Astrocyte (in vitro differentiated cells and primary cell): ENCODE measurements at regions not wholly inside any gene's neighbourhood (a gene's known extent, or its start where the extent isn't known, plus 50 kb on each side); places are given as distances from the start of the nearest gene placed in this dataset.

Experiments used
- DNase-seq: peaks from one replicate; pipeline ENCODE4 v3.0.0-alpha.2; 2010; ENCODE audit warnings: low read depth
- FAIRE-seq: peaks from 2 replicates; lab custom pipeline; 2011; peaks lifted over from hg19 to GRCh38; lab: Jason Lieb, UNC
- H2AFZ ChIP-seq: 2 replicates; pipeline ENCODE4 v1.6.0; 2012; ENCODE audit warnings: low read depth, low read length, inconsistent platforms
- H3K27ac ChIP-seq: 2 replicates; pipeline ENCODE4 v1.5.1; 2011; ENCODE audit warnings: low read depth, low read length, inconsistent platforms
- H3K27me3 ChIP-seq: 2 replicates; pipeline ENCODE4 v1.6.0; 2011; ENCODE audit warnings: low read length, inconsistent platforms; ENCODE audit not compliant: insufficient read depth
- H3K36me3 ChIP-seq: 2 replicates; pipeline ENCODE4 v1.5.1; 2011; ENCODE audit warnings: low read length, inconsistent platforms; ENCODE audit not compliant: insufficient read depth
- H3K4me1 ChIP-seq: 2 replicates; pipeline ENCODE4 v1.5.1; 2011; ENCODE audit warnings: low read length, inconsistent platforms; ENCODE audit not compliant: insufficient read depth
- H3K4me2 ChIP-seq: 2 replicates; pipeline ENCODE4 v1.6.0; 2012; ENCODE audit warnings: low read length, inconsistent platforms
- H3K4me3 ChIP-seq: 2 replicates; pipeline ENCODE4 v1.5.1; 2011; ENCODE audit warnings: low read depth, mild to moderate bottlenecking, low read length, inconsistent platforms; ENCODE audit not compliant: insufficient read depth
- H3K79me2 ChIP-seq: 2 replicates; pipeline ENCODE4 v1.6.0; 2012; ENCODE audit warnings: mild to moderate bottlenecking, low read length, inconsistent platforms; ENCODE audit not compliant: insufficient read depth
- H3K9ac ChIP-seq: 2 replicates; pipeline ENCODE4 v1.6.0; 2012; ENCODE audit warnings: mild to moderate bottlenecking, low read length, inconsistent platforms
- H3K9me3 ChIP-seq: 2 replicates; pipeline ENCODE4 v1.5.1; 2012; ENCODE audit warnings: low read depth, mild to moderate bottlenecking, low read length, inconsistent platforms; ENCODE audit not compliant: insufficient read depth
- H4K20me1 ChIP-seq: 2 replicates; pipeline ENCODE4 v1.6.0; 2012; ENCODE audit warnings: low read length, inconsistent platforms; ENCODE audit not compliant: insufficient read depth
- H3K27ac Mint-ChIP-seq: one replicate; pipeline ENCODE4 v1.8.0; 2021; ENCODE audit warnings: mild to moderate bottlenecking, mixed read lengths; ENCODE audit not compliant: unreplicated experiment
- H3K27me3 Mint-ChIP-seq: one replicate; pipeline ENCODE4 v1.8.0; 2021; ENCODE audit warnings: low read depth, mixed read lengths; ENCODE audit not compliant: unreplicated experiment
- H3K36me3 Mint-ChIP-seq: one replicate; pipeline ENCODE4 v1.8.0; 2021; ENCODE audit warnings: low read depth, mixed read lengths; ENCODE audit not compliant: unreplicated experiment
- H3K4me1 Mint-ChIP-seq: one replicate; pipeline ENCODE4 v1.8.0; 2021; ENCODE audit warnings: low read depth, mixed read lengths; ENCODE audit not compliant: unreplicated experiment
- H3K4me3 Mint-ChIP-seq: one replicate; pipeline ENCODE4 v1.8.0; 2021; ENCODE audit warnings: mild to moderate bottlenecking, moderate library complexity, mixed read lengths; ENCODE audit not compliant: unreplicated experiment
- H3K9me3 Mint-ChIP-seq: one replicate; pipeline ENCODE4 v1.8.0; 2021; ENCODE audit warnings: mild to moderate bottlenecking, mixed read lengths; ENCODE audit not compliant: unreplicated experiment
- EZH2 ChIP-seq: IDR thresholded peaks from 2 replicates; pipeline ENCODE4 v1.6.1; 2012; ENCODE audit warnings: mild to moderate bottlenecking, low read length, inconsistent platforms; ENCODE audit not compliant: insufficient read depth
- TF ChIP-seq, protein P1 (sequence below): IDR thresholded peaks from 2 replicates; pipeline ENCODE4 v1.5.1; 2011; ENCODE audit warnings: low read depth, mild to moderate bottlenecking, inconsistent platforms, low read length, moderate library complexity; ENCODE audit not compliant: insufficient read depth

DNA sequence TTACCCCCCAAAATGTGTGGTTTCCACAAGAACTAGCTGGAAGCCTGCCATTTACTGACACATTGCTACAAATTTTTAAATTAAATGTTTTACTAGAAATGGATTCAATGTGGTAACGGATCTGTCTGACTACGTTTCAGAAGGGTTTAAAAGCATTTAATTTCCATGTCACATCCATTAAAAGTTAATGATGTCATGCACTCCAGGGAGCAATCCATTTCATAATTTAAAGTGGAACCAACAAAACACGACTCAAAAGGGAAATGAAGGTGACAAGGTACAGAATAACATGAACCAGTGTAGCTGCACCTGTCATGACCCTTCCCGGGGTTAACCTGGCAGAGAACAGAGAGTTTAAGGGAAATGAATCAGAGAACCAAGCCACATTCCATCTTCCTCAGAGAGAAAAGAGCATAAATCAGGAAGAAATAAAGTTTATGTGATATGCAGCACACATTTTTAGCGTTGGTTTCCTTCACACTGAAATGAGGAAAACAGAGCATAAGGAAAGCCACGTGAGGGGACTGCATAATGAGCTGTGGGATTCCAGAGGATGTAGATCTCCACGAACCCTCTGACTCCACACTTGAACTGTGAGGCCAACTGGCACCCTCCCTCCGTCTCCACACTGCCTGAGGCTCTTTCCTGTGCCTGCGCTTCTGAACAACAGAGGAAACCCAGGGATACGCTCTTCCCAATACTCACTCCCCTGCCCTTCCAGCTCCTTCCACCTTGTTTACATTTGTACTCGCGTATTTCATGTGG, 170.3 kb upstream of the AHI1 start:
- Histone ChIP-seq H3K9me3 (no peaks in the 10 kb centered on the region), H3K4me3 (peak overlapping the region; percentile 44), H3K4me2 (peak overlapping the region; percentile 81), H3K9ac (peak overlapping the region; percentile 42), H3K4me1 (peaks cover 8% of the 10 kb centered on the region), H3K36me3 (no peaks in the 10 kb centered on the region), H4K20me1 (no peaks in the 10 kb centered on the region), H3K27ac (no peak overlapping the region), H2AFZ (peak overlapping the region; percentile 85), H3K27me3 (no peaks in the 10 kb centered on the region), H3K79me2 (no peaks in the 10 kb centered on the region)
- Mint-ChIP-seq H3K27me3 (no peaks in the 10 kb centered on the region), H3K36me3 (no peaks in the 10 kb centered on the region), H3K27ac (no peak overlapping the region), H3K4me1 (no peaks in the 10 kb centered on the region), H3K9me3 (peaks cover 2% of the 10 kb centered on the region), H3K4me3 (no peak overlapping the region)
- no peak for FAIRE-seq
- TF ChIP-seq EZH2 = no peak
- TF ChIP-seq, protein P1, sequence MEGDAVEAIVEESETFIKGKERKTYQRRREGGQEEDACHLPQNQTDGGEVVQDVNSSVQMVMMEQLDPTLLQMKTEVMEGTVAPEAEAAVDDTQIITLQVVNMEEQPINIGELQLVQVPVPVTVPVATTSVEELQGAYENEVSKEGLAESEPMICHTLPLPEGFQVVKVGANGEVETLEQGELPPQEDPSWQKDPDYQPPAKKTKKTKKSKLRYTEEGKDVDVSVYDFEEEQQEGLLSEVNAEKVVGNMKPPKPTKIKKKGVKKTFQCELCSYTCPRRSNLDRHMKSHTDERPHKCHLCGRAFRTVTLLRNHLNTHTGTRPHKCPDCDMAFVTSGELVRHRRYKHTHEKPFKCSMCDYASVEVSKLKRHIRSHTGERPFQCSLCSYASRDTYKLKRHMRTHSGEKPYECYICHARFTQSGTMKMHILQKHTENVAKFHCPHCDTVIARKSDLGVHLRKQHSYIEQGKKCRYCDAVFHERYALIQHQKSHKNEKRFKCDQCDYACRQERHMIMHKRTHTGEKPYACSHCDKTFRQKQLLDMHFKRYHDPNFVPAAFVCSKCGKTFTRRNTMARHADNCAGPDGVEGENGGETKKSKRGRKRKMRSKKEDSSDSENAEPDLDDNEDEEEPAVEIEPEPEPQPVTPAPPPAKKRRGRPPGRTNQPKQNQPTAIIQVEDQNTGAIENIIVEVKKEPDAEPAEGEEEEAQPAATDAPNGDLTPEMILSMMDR = no peak
- peak; percentile 47 for DNase-seq

DNA sequence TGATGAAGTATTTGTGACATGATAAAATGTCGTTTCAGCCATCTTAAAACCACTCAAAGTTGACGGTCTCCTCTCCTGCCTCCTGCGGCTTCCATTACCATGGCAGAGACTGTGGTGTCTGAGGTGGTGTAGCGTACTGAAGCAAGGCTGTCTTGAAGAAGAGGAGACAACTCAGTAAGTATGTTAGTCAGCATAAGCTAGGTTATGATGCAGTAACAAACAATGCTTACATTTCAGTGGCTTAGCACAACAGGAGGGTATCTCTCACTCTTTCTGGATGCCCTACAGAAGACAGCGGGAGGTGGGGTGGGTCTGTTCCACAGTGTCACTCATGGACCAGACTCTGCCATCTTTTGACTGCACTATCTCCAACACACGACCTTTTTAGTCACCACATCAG, 174.7 kb upstream of the AHI1 start:
- Histone ChIP-seq H3K27me3 (no peaks in the 10 kb centered on the region), H3K9ac (no peak overlapping the region), H3K4me1 (peaks cover 14% of the 10 kb centered on the region), H3K27ac (no peak overlapping the region), H4K20me1 (no peaks in the 10 kb centered on the region), H3K4me3 (no peak overlapping the region), H3K36me3 (no peaks in the 10 kb centered on the region), H3K4me2 (no peak overlapping the region), H3K79me2 (no peaks in the 10 kb centered on the region), H3K9me3 (no peaks in the 10 kb centered on the region), H2AFZ (no peak overlapping the region)
- no peak for TF ChIP-seq EZH2
- TF ChIP-seq, protein P1 = no peak
- DNase-seq (no peak), FAIRE-seq (no peak)
- Mint-ChIP-seq H3K4me3 (no peak overlapping the region), H3K27ac (no peak overlapping the region), H3K9me3 (peaks cover 2% of the 10 kb centered on the region), H3K36me3 (no peaks in the 10 kb centered on the region), H3K27me3 (no peaks in the 10 kb centered on the region), H3K4me1 (peaks cover 18% of the 10 kb centered on the region)
